ENCODE measurements at regions not wholly inside any gene's neighbourhood (a gene's known extent, or its start where the extent isn't known, plus 50 kb on each side); places are given as distances from the start of the nearest gene placed in this dataset.

DNA sequence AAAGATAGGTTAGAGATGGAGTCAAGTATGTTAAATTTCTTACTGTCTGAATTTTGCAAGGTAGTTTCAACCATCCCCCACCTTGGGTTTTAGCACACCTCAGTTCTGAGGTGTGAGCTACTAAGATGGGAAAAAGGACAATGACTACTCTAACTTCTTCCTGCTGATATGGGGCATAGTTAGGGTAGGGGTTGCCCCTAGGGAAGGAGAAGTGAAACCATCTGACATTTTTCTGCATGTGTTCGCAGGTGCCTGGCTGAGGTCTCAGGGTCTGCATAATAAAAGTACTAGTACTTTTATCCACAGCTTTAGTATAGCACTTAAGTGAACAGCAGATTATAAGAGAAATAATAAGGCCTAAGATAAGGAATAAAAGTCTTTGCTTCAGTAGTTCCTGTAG is 129.5 kb upstream of the CYSLTR1 start:
- H3K9me3 ChIP-seq (ENCODE audit: control insufficient read depth, insufficient read depth, low read length): no peaks in the 10 kb centered on the region

DNA sequence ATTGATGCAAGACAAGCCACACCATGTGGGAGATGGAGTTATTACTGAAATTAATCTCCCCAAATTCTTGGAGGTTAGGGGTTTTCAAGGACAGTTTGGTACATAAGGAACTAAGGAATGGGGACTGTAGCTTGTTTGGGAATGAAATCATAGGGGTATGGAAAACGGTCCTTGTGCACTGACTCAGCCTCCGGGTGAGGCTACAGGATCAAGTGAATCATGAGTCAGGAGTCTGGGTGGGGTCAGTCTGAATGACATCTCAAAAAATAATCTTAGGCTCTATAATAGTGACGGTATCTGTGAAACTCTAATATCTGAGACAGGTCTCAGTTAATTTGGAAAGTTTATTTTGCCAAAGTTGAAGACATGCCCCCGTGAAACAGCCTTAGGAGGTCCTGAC is 128.5 kb upstream of the CYSLTR1 start:
- no peaks in the 10 kb centered on the region for H4K20me1 ChIP-seq (ENCODE audit: control insufficient read depth, insufficient read depth, low read depth, low read length)
- no peaks in the 10 kb centered on the region for H3K36me3 ChIP-seq (ENCODE audit: control insufficient read depth, low read length)
- TF ChIP-seq, protein P1, sequence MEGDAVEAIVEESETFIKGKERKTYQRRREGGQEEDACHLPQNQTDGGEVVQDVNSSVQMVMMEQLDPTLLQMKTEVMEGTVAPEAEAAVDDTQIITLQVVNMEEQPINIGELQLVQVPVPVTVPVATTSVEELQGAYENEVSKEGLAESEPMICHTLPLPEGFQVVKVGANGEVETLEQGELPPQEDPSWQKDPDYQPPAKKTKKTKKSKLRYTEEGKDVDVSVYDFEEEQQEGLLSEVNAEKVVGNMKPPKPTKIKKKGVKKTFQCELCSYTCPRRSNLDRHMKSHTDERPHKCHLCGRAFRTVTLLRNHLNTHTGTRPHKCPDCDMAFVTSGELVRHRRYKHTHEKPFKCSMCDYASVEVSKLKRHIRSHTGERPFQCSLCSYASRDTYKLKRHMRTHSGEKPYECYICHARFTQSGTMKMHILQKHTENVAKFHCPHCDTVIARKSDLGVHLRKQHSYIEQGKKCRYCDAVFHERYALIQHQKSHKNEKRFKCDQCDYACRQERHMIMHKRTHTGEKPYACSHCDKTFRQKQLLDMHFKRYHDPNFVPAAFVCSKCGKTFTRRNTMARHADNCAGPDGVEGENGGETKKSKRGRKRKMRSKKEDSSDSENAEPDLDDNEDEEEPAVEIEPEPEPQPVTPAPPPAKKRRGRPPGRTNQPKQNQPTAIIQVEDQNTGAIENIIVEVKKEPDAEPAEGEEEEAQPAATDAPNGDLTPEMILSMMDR (IDR thresholded peaks at IDR 0.05; ENCODE audit: low read depth, low read length, poor library complexity, severe bottlenecking): no peak
- no peak for TF ChIP-seq EZH2phosphoT487 (IDR thresholded peaks at IDR 0.05; ENCODE audit: borderline replicate concordance, low read length)
- no peaks in the 10 kb centered on the region for H3F3A ChIP-seq (ENCODE audit: control insufficient read depth, insufficient read depth)
- H3K27ac ChIP-seq (ENCODE audit: low read depth, low read length): no peak overlapping the region
- H3K4me3 ChIP-seq (ENCODE audit: low read length): no peak overlapping the region
- H3K27me3 ChIP-seq (ENCODE audit: control insufficient read depth, low read length): no peaks in the 10 kb centered on the region
- no peak overlapping the region for H3K4me2 ChIP-seq (ENCODE audit: low read length)
- no peaks in the 10 kb centered on the region for H3K4me1 ChIP-seq (ENCODE audit: control insufficient read depth, low read length)
- H3K9me2 ChIP-seq (replicated peaks; ENCODE audit: control insufficient read depth, low read length): no peaks in the 10 kb centered on the region
- no peaks in the 10 kb centered on the region for H3K9me3 ChIP-seq (ENCODE audit: control insufficient read depth, insufficient read depth, low read length)
- no peaks in the 10 kb centered on the region for H3K79me2 ChIP-seq (ENCODE audit: control insufficient read depth, low read length)

More for the DNA sequence above, 129.5 kb upstream of the CYSLTR1 start:
- Histone ChIP-seq H3K27me3 (ENCODE audit: control insufficient read depth, low read length) (no peaks in the 10 kb centered on the region), H3K4me2 (ENCODE audit: low read length) (no peak overlapping the region), H3K4me1 (ENCODE audit: control insufficient read depth, low read length) (no peaks in the 10 kb centered on the region), H3K4me3 (ENCODE audit: low read length) (no peak overlapping the region), H4K20me1 (ENCODE audit: control insufficient read depth, insufficient read depth, low read depth, low read length) (no peaks in the 10 kb centered on the region), H3K79me2 (ENCODE audit: control insufficient read depth, low read length) (no peaks in the 10 kb centered on the region), H3K36me3 (ENCODE audit: control insufficient read depth, low read length) (no peaks in the 10 kb centered on the region), H3F3A (ENCODE audit: control insufficient read depth, insufficient read depth) (no peaks in the 10 kb centered on the region), H3K9me2 (replicated peaks; ENCODE audit: control insufficient read depth, low read length) (no peaks in the 10 kb centered on the region), H3K27ac (ENCODE audit: low read depth, low read length) (no peak overlapping the region)
- TF ChIP-seq EZH2phosphoT487 (IDR thresholded peaks at IDR 0.05; ENCODE audit: borderline replicate concordance, low read length): no peak
- TF ChIP-seq, protein P1 (IDR thresholded peaks at IDR 0.05; ENCODE audit: low read depth, low read length, poor library complexity, severe bottlenecking): no peak

DNA sequence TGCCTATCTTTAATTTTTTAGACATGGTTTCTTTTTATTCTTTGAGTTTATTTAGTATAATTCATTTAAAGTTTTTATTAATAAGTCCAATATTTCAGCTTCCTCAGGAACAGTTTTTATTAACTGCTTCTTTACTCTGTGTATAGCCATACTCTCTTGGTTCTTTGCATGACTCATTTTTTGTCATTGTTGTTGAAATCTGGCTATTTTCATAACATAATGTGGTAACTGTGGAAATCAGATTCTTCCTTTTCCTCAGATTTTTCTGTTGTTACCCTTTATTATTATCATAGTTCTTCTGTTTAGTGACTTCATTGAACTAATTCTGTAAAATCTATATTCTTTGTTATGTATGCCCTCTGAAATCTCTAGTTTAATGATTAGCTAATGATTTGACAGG is 124.9 kb upstream of the CYSLTR1 start:
- Histone ChIP-seq H3K4me2 (ENCODE audit: low read length) (no peak overlapping the region), H3K4me1 (ENCODE audit: control insufficient read depth, low read length) (no peaks in the 10 kb centered on the region), H3K27me3 (ENCODE audit: control insufficient read depth, low read length) (no peaks in the 10 kb centered on the region), H3F3A (ENCODE audit: control insufficient read depth, insufficient read depth) (no peaks in the 10 kb centered on the region), H3K9me3 (ENCODE audit: control insufficient read depth, insufficient read depth, low read length) (no peaks in the 10 kb centered on the region), H3K9me2 (replicated peaks; ENCODE audit: control insufficient read depth, low read length) (no peaks in the 10 kb centered on the region), H3K36me3 (ENCODE audit: control insufficient read depth, low read length) (no peaks in the 10 kb centered on the region), H4K20me1 (ENCODE audit: control insufficient read depth, insufficient read depth, low read depth, low read length) (no peaks in the 10 kb centered on the region), H3K4me3 (ENCODE audit: low read length) (no peak overlapping the region), H3K79me2 (ENCODE audit: control insufficient read depth, low read length) (no peaks in the 10 kb centered on the region), H3K27ac (ENCODE audit: low read depth, low read length) (no peak overlapping the region)
- TF ChIP-seq, protein P1 (IDR thresholded peaks at IDR 0.05; ENCODE audit: low read depth, low read length, poor library complexity, severe bottlenecking): no peak
- TF ChIP-seq EZH2phosphoT487 (IDR thresholded peaks at IDR 0.05; ENCODE audit: borderline replicate concordance, low read length): no peak

DNA sequence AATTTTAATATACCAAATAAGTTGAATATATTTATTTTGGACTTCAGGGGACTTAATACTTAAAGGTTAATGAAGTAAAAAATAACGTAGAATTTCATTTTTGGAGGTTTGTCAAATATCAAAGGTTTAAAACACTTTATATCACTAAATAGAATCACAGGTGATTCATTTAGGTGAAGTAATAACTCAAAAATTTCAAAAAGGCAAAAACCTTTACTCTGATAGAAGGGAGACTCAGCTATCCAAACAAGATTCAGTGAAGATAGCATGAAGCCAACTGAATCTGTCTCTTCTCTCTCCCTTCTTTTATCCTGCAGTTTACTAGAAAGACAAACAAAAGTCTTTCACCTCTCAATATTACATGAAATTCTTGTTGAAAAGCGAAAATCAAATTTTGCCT is 110.2 kb upstream of the CYSLTR1 start:
- no peaks in the 10 kb centered on the region for H3K9me3 ChIP-seq (ENCODE audit: control insufficient read depth, insufficient read depth, low read length)
- no peak overlapping the region for H3K4me3 ChIP-seq (ENCODE audit: low read length)
- H3K27ac ChIP-seq (ENCODE audit: low read depth, low read length): no peak overlapping the region
- H3K36me3 ChIP-seq (ENCODE audit: control insufficient read depth, low read length): no peaks in the 10 kb centered on the region
- H3K79me2 ChIP-seq (ENCODE audit: control insufficient read depth, low read length): no peaks in the 10 kb centered on the region
- no peaks in the 10 kb centered on the region for H3F3A ChIP-seq (ENCODE audit: control insufficient read depth, insufficient read depth)
- H3K27me3 ChIP-seq (ENCODE audit: control insufficient read depth, low read length): no peaks in the 10 kb centered on the region
- TF ChIP-seq, protein P1 (IDR thresholded peaks at IDR 0.05; ENCODE audit: low read depth, low read length, poor library complexity, severe bottlenecking): no peak
- no peak for TF ChIP-seq EZH2phosphoT487 (IDR thresholded peaks at IDR 0.05; ENCODE audit: borderline replicate concordance, low read length)
- H4K20me1 ChIP-seq (ENCODE audit: control insufficient read depth, insufficient read depth, low read depth, low read length): no peaks in the 10 kb centered on the region
- no peak overlapping the region for H3K4me2 ChIP-seq (ENCODE audit: low read length)
- no peaks in the 10 kb centered on the region for H3K9me2 ChIP-seq (replicated peaks; ENCODE audit: control insufficient read depth, low read length)
- no peaks in the 10 kb centered on the region for H3K4me1 ChIP-seq (ENCODE audit: control insufficient read depth, low read length)

Measured in DOHH2 (cell line).